ENCODE measurements at regions not wholly inside any gene's neighbourhood (a gene's known extent, or its start where the extent isn't known, plus 50 kb on each side); places are given as distances from the start of the nearest gene placed in this dataset.

DNA sequence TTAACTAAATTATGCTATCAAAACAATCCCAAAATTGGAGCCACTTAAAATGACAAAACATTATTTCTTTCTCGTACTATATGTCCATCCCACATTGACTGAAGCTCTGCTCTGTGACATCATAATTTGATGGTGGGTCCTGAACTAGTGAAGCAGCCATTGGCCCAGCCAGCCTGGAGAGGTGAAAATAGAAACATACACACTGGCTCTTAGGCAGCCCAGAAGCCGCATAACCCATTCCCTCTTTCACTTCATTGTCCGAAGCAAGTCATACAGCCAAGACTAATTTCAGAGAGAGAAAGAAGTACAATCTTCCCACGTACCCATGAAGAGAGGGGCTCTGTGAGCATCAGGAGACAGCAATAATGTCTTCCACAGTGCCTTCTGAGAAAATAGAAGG, 342.5 kb downstream of the NFIB start:
- DNase-seq: no peak
- Mint-ChIP-seq H3K27ac (no peak overlapping the region), H3K4me1 (no peaks in the 10 kb centered on the region), H3K9me3 (no peaks in the 10 kb centered on the region), H3K4me3 (no peak overlapping the region), H3K27me3 (no peaks in the 10 kb centered on the region), H3K36me3 (no peaks in the 10 kb centered on the region)
- CTCF ChIA-PET: no interaction called here

GRCh38 chr9:13970426-13970825, 343.5 kb downstream of the NFIB start:
- H3K36me3 Mint-ChIP-seq: no peaks in the 10 kb centered on the region
- H3K4me3 Mint-ChIP-seq: no peak overlapping the region
- CTCF ChIA-PET: no interaction called here
- H3K9me3 Mint-ChIP-seq: no peaks in the 10 kb centered on the region
- DNase-seq: no peak
- H3K27me3 Mint-ChIP-seq: no peaks in the 10 kb centered on the region
- no peaks in the 10 kb centered on the region for H3K4me1 Mint-ChIP-seq
- no peak overlapping the region for H3K27ac Mint-ChIP-seq

DNA sequence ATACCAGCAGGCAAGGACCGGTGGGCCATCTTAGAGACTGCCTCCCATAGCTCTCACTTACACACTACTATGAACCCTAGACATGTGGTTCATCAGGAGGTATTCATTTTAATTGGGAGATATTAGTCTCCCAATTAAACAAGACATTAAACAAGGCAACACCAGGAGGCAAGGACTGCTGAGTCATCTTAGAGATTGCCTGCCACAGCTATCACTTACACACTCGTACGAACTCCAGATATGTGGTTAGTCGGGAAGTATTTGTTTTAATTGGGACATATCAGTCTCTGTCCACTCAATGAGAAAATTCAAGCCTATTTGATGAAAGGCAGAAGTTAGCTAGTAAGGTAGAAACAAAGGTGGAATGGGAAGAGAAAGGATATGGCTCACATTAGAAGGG, 343.9 kb downstream of the NFIB start:
- Mint-ChIP-seq H3K27me3 (no peaks in the 10 kb centered on the region), H3K4me1 (no peaks in the 10 kb centered on the region), H3K9me3 (no peaks in the 10 kb centered on the region), H3K27ac (no peak overlapping the region), H3K36me3 (no peaks in the 10 kb centered on the region), H3K4me3 (no peak overlapping the region)
- CTCF ChIA-PET: no interaction called here
- DNase-seq: no peak

GRCh38 chr9:13967438-13967837, 346.5 kb downstream of the NFIB start:
- no peaks in the 10 kb centered on the region for H3K36me3 Mint-ChIP-seq
- H3K27ac Mint-ChIP-seq: no peak overlapping the region
- no peaks in the 10 kb centered on the region for H3K4me1 Mint-ChIP-seq
- peaks cover 2% of the 10 kb centered on the region for H3K9me3 Mint-ChIP-seq
- CTCF ChIA-PET: no interaction called here
- H3K4me3 Mint-ChIP-seq: no peak overlapping the region
- DNase-seq: no peak
- no peaks in the 10 kb centered on the region for H3K27me3 Mint-ChIP-seq

GRCh38 chr9:13967011-13967410, 346.9 kb downstream of the NFIB start:
- no peaks in the 10 kb centered on the region for H3K4me1 Mint-ChIP-seq
- no peak overlapping the region for H3K27ac Mint-ChIP-seq
- H3K9me3 Mint-ChIP-seq: peaks cover 2% of the 10 kb centered on the region
- no peak for DNase-seq
- H3K4me3 Mint-ChIP-seq: no peak overlapping the region
- no peaks in the 10 kb centered on the region for H3K36me3 Mint-ChIP-seq
- no peaks in the 10 kb centered on the region for H3K27me3 Mint-ChIP-seq
- CTCF ChIA-PET: no interaction called here

- no peak for DNase-seq
- CTCF ChIA-PET: no interaction called here
- H3K36me3 Mint-ChIP-seq: no peaks in the 10 kb centered on the region
- H3K27ac Mint-ChIP-seq: no peak overlapping the region
- H3K4me1 Mint-ChIP-seq: no peaks in the 10 kb centered on the region
- H3K4me3 Mint-ChIP-seq: no peak overlapping the region
- H3K9me3 Mint-ChIP-seq: peaks cover 2% of the 10 kb centered on the region
- no peaks in the 10 kb centered on the region for H3K27me3 Mint-ChIP-seq
Measured at GRCh38 chr9:13963005-13963653, 350.8 kb downstream of the NFIB start.

- H3K27ac Mint-ChIP-seq: no peak overlapping the region
- no peaks in the 10 kb centered on the region for H3K27me3 Mint-ChIP-seq
- H3K9me3 Mint-ChIP-seq: peaks cover 2% of the 10 kb centered on the region
- no peak overlapping the region for H3K4me3 Mint-ChIP-seq
- H3K36me3 Mint-ChIP-seq: no peaks in the 10 kb centered on the region
- CTCF ChIA-PET: no interaction called here
- no peaks in the 10 kb centered on the region for H3K4me1 Mint-ChIP-seq
- DNase-seq: no peak
Measured at GRCh38 chr9:13962006-13962405, 351.9 kb downstream of the NFIB start.

DNA sequence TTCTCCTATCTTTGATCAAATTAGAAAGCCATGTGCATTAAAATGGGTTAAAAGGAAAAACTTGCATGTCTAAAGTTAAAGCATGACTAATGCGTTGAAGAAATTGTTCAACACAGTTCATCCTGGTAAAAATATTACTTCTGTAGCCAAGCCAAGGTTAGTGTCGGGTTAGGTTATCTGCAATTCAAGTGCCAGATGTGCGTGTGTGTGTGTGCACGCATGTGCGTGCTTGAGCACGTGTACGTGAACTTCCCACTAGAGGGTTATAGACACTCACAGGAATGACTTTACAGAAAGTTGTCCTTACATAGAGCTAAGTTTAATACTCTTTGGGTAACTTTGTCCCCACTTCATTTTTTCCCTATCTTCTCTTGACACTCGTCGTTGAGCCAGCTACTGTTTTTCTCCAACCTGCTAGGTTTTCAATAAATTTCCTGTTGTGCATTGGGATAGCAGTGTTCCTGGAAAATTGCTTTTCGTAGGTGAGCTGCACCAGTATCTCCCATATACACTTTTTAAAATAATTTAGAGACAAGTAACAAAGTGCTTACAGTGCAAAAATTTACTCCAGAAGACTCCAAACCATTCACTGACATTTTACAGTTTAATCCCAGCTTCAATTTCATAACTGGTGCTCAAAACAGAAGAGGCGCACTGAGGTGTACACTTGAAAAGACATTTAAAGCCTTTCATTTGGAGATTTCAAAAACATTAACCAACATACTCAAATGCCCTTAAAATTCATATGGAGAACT, 353.8 kb downstream of the NFIB start:
- no peaks in the 10 kb centered on the region for H3K4me1 Mint-ChIP-seq
- no peaks in the 10 kb centered on the region for H3K27me3 Mint-ChIP-seq
- H3K27ac Mint-ChIP-seq: no peak overlapping the region
- no peak overlapping the region for H3K4me3 Mint-ChIP-seq
- H3K9me3 Mint-ChIP-seq: peaks cover 2% of the 10 kb centered on the region
- CTCF ChIA-PET: no interaction called here
- no peaks in the 10 kb centered on the region for H3K36me3 Mint-ChIP-seq
- DNase-seq: no peak

DNA sequence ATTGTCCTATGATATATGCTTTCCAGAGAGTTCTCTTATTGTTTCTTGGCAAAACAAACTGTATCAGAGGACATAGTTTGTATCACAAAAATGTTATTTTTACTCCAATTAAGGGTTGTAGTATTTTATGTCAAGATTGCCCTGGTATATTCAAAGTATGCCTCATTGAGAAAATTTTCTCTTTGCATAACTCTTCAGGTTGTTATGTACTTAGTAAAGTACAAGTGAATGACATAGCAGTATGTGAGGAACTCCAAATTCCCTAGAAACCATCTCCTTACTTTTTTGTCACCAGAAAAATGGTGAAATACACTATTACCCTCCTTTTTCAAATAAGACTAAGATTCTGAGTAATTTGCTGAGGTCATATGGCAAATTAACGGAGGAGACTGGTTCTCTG, 355.3 kb downstream of the NFIB start:
- H3K4me3 Mint-ChIP-seq: no peak overlapping the region
- no peak for DNase-seq

DNA sequence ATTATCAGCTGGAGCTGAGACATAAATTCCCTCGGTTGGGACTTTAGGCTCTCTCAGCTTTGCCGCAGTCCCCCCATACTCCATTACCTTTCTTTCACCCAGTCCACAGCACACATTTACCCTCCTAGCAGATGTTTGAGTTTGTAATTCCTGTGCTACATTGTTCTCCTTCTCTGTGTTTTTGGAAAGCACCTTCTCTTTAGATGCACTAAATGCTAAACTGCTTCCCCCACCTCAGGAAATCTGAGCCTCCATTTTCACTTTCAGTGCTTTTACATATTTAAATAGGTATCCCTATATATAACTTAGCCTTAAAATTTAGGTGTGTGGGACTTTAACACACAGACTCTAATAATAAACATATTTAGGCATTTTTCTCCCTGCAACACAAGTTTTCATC, 356.9 kb downstream of the NFIB start:
- no peak for DNase-seq
- Mint-ChIP-seq H3K4me1 (no peaks in the 10 kb centered on the region), H3K27me3 (no peaks in the 10 kb centered on the region), H3K9me3 (no peaks in the 10 kb centered on the region), H3K4me3 (no peak overlapping the region), H3K27ac (no peak overlapping the region), H3K36me3 (no peaks in the 10 kb centered on the region)
- CTCF ChIA-PET: no interaction called here

More for the DNA sequence above, 355.3 kb downstream of the NFIB start:
- Mint-ChIP-seq H3K4me1 (no peaks in the 10 kb centered on the region), H3K27me3 (no peaks in the 10 kb centered on the region), H3K36me3 (no peaks in the 10 kb centered on the region), H3K27ac (no peak overlapping the region), H3K9me3 (no peaks in the 10 kb centered on the region)
- CTCF ChIA-PET: no interaction called here

DNA sequence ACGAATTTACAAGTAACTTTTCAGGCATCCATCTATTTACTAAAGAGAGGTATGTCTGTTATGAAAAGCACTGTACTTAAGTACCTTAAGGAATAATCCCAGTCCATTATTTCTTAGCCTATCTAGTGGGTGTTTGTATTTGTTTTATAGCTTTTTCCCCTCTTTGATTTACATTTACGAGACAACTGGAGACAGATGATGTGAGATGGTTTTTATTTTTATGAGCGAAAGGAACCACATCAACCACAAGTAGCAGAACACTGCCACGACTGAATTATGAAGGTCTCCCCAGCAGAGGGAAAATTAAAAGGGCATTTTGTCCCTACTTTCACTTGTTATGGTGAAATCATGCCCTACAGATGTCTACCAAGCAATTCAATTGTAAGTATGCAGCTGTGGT, 357.8 kb downstream of the NFIB start:
- no peak overlapping the region for H3K4me3 Mint-ChIP-seq
- H3K36me3 Mint-ChIP-seq: no peaks in the 10 kb centered on the region
- H3K27ac Mint-ChIP-seq: no peak overlapping the region
- CTCF ChIA-PET: no interaction called here
- no peaks in the 10 kb centered on the region for H3K9me3 Mint-ChIP-seq
- no peaks in the 10 kb centered on the region for H3K27me3 Mint-ChIP-seq
- DNase-seq: no peak
- no peaks in the 10 kb centered on the region for H3K4me1 Mint-ChIP-seq

DNA sequence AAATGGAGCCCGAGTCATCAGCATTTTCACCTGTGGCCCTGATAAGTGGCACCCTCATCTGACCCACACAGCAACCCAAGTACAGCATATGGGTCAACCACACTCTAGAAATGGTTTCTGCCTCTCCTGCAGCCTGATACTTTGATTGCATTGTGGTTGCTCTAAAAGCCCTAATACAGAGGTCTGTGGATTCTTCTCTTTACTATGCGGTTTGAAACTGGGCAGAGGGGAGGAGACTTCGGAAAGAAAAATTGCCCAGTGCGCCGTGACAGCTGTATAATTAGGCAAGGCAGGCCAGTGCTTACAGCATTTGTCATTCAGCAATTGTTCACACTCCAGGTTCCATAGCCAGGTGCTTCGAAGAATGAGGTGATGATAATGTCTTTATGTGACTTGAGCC, 361.0 kb downstream of the NFIB start:
- CTCF ChIA-PET: no interaction called here
- Mint-ChIP-seq H3K4me3 (no peak overlapping the region), H3K36me3 (no peaks in the 10 kb centered on the region), H3K4me1 (no peaks in the 10 kb centered on the region), H3K9me3 (no peaks in the 10 kb centered on the region), H3K27ac (no peak overlapping the region), H3K27me3 (no peaks in the 10 kb centered on the region)
- no peak for DNase-seq

DNA sequence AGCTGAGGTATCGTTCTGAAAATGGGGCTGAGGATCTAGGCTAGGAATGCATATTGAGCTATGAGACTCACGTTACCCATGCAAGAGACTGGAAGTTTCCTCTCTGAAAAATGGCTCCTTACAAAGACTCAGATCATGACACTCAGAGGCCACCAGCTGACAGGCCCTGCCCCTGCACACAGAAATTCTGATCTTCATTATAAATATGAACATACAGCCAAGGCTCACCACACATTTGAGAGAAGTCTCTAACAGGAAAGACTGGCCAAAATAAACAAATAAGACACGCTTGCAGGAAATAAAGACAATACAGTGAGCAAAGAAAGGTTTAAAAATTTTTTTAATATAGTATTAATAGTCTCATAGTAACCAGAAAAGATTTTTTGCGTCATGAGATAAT, 365.9 kb downstream of the NFIB start:
- CTCF ChIA-PET: no interaction called here
- Mint-ChIP-seq H3K27me3 (no peaks in the 10 kb centered on the region), H3K27ac (no peak overlapping the region), H3K4me3 (no peak overlapping the region), H3K9me3 (no peaks in the 10 kb centered on the region), H3K4me1 (no peaks in the 10 kb centered on the region), H3K36me3 (no peaks in the 10 kb centered on the region)
- DNase-seq: no peak

DNA sequence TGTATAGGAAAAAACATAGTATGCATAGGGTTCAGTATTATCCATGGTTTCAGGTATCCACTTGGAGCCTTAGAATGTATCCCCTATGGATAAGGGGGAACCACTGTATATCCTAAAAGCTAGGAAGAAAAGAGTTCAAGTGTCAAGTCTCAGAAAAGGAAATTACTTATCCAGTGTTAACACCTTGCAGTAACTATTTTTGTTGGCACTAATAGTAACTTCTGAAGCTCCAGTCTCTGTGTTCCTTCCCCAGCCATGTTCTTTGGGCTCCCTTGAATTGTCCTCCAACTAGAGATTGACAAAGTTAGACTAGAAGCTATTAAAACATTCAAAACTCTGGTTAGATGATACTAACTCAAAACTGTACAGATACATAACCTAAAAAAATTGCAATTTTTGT, 370.8 kb downstream of the NFIB start:
- Mint-ChIP-seq H3K4me3 (no peak overlapping the region), H3K27ac (no peak overlapping the region), H3K27me3 (no peaks in the 10 kb centered on the region), H3K36me3 (no peaks in the 10 kb centered on the region), H3K4me1 (no peaks in the 10 kb centered on the region), H3K9me3 (peaks cover 2% of the 10 kb centered on the region)
- no peak for DNase-seq
- CTCF ChIA-PET: no interaction called here

- Mint-ChIP-seq H3K4me1 (no peaks in the 10 kb centered on the region), H3K27me3 (no peaks in the 10 kb centered on the region), H3K9me3 (peaks cover 2% of the 10 kb centered on the region), H3K36me3 (no peaks in the 10 kb centered on the region), H3K4me3 (no peak overlapping the region), H3K27ac (no peak overlapping the region)
- no peak for DNase-seq
- CTCF ChIA-PET: no interaction called here
Measured at GRCh38 chr9:13942695-13943094, 371.2 kb downstream of the NFIB start.

Data from activated naive CD4-positive, alpha-beta T cell treated with anti-CD3 and anti-CD28 coated beads, Interleukin-2, amount 10 ng/mL, durations not matched to agents 7 days and 5 days (primary cell).